GM12878 (cell line): ENCODE measurements at regions not wholly inside any gene's neighbourhood (a gene's known extent, or its start where the extent isn't known, plus 50 kb on each side); places are given as distances from the start of the nearest gene placed in this dataset.

Experiments used
- CTCF ChIP-seq, 3 experiments: IDR thresholded peaks in 2 of 3; conservative IDR thresholded peaks in 1 of 3; 2 replicates each; pipeline ENCODE4 v1.5.1; 2011; ENCODE audit warnings: low read depth in 3 of 3, low read length in 3 of 3, mild to moderate bottlenecking in 3 of 3, control low read depth in 2 of 3, moderate library complexity in 2 of 3, inconsistent platforms in 1 of 3, mixed read lengths in 1 of 3; ENCODE audit not compliant: control insufficient read depth in 2 of 3, insufficient read depth in 1 of 3; ENCODE audit errors: extremely low read depth in 1 of 3
- EGR1 ChIP-seq, 2 experiments: IDR thresholded peaks; 1 replicate in 1 of 2; 2 replicates in 1 of 2; pipeline ENCODE4 v1.6.1; 2011 to 2012; ENCODE audit warnings: low read depth in 2 of 2, low read length in 2 of 2, borderline replicate concordance in 1 of 2, mild to moderate bottlenecking in 1 of 2, moderate library complexity in 1 of 2
- EP300 ChIP-seq, 2 experiments: fragments of 150-350 bp in 1 of 2; IDR thresholded peaks; 2 replicates each; pipeline ENCODE4 v1.6.1; 2011 to 2012; ENCODE audit warnings: low read depth in 2 of 2, low read length in 2 of 2, borderline replicate concordance in 1 of 2, improper control_type of control experiment in 1 of 2, inconsistent platforms in 1 of 2; ENCODE audit not compliant: control insufficient read depth in 1 of 2
- ETV6 ChIP-seq, 2 experiments: fragments of 450-650 bp in 1 of 2; IDR thresholded peaks in 1 of 2; conservative IDR thresholded peaks in 1 of 2; 2 replicates each; pipeline ENCODE4 v1.6.1; 2014; ENCODE audit warnings: antibody characterized with exemption in 1 of 2, borderline replicate concordance in 1 of 2, low read depth in 1 of 2, mild to moderate bottlenecking in 1 of 2, moderate library complexity in 1 of 2
- EZH2 ChIP-seq: IDR thresholded peaks from 2 replicates; pipeline ENCODE4 v1.6.1; 2012; ENCODE audit warnings: low read depth, mild to moderate bottlenecking, control low read depth, inconsistent platforms, low read length, borderline replicate concordance; ENCODE audit not compliant: control insufficient read depth
- HCFC1 ChIP-seq: fragments of 150-350 bp; IDR thresholded peaks from 2 replicates; pipeline ENCODE4 v1.6.1; 2014; ENCODE audit warnings: low read length
- HDAC2 ChIP-seq: fragments of 200-600 bp; sonication (generic); IDR thresholded peaks from 2 replicates; pipeline ENCODE4 v1.6.1; 2017
- POLR2AphosphoS5 ChIP-seq: IDR thresholded peaks from 2 replicates; pipeline ENCODE4 v1.6.1; 2011; ENCODE audit warnings: mild to moderate bottlenecking, low read length, inconsistent platforms
- TCF12 ChIP-seq: IDR thresholded peaks from 2 replicates; pipeline ENCODE4 v1.6.1; 2011; ENCODE audit warnings: low read depth, mild to moderate bottlenecking, low read length

GRCh38 chr14:42110167-42110566 lies 503.5 kb downstream of the LRFN5 start:
- TF ChIP-seq HDAC2 (no peak), HCFC1 (no peak), EP300 (IDR thresholded peaks at IDR 0.05; ENCODE audit: borderline replicate concordance in 1 of 2, control insufficient read depth in 1 of 2, low read depth in 2 of 2, low read length in 2 of 2) (no peak), ETV6 (conservative IDR thresholded peaks at IDR 0.05 in 1 of 2, IDR thresholded peaks at IDR 0.05 in 1 of 2; ENCODE audit: borderline replicate concordance in 1 of 2, low read depth in 1 of 2) (no peak), EZH2 (no peak), TCF12 (no peak), CTCF (IDR thresholded peaks at IDR 0.05 in 2 of 3, conservative IDR thresholded peaks at IDR 0.05 in 1 of 3; ENCODE audit: control insufficient read depth in 2 of 3, extremely low read depth in 1 of 3, insufficient read depth in 1 of 3, low read depth in 3 of 3, low read length in 3 of 3) (peak; percentile 36 to 50 (median 49)), EGR1 (IDR thresholded peaks at IDR 0.05; ENCODE audit: borderline replicate concordance in 1 of 2, low read depth in 2 of 2, low read length in 2 of 2) (no peak), POLR2AphosphoS5 (no peak)
